Endothelial cell of umbilical vein (primary cell): ENCODE measurements at regions not wholly inside any gene's neighbourhood (a gene's known extent, or its start where the extent isn't known, plus 50 kb on each side); places are given as distances from the start of the nearest gene placed in this dataset.

Experiments used
- BruUV-seq: library from RNA; stranded (reverse); fragments of 400-500 nt; replicated peaks from 2 replicates; lab custom pipeline; 2021; lab: Mats Ljungman, UMichigan
- CTCF ChIA-PET: fragments of 300-600, 350-600 bp; sonication (Branson Sonifier 250); formaldehyde crosslinking; loops from one replicate; lab custom pipeline; 2021; ENCODE audit warnings: antibody characterized with exemption, inconsistent platforms; lab: Charles Lee
- POLR2A ChIA-PET: fragments of 300-600, 350-600 bp; sonication (Branson Sonifier 250); formaldehyde crosslinking; loops from one replicate; lab custom pipeline; 2021; ENCODE audit warnings: antibody characterized with exemption, inconsistent platforms; lab: Charles Lee
- DNase-seq: peaks from one replicate; pipeline ENCODE4 v3.0.0-alpha.2; 2011; ENCODE audit warnings: low read depth, low spot score
- FAIRE-seq: peaks from 2 replicates; lab custom pipeline; 2011; peaks lifted over from hg19 to GRCh38; lab: Jason Lieb, UNC
- H2AFZ ChIP-seq: 2 replicates; pipeline ENCODE4 v1.6.0; 2012; ENCODE audit warnings: low read depth, low read length, control low read depth, inconsistent platforms
- H3K27ac ChIP-seq: 2 replicates; pipeline ENCODE4 v1.5.1; 2011; ENCODE audit warnings: low read depth, mild to moderate bottlenecking, control low read depth, low read length, moderate library complexity; ENCODE audit not compliant: insufficient read depth
- H3K27me3 ChIP-seq, 2 experiments: 2 replicates each; pipeline versions ENCODE4 v1.6.0 to v1.6.1; 2011; ENCODE audit warnings: low read length in 2 of 2, mixed read lengths in 1 of 2; ENCODE audit not compliant: control insufficient read depth in 2 of 2, insufficient read depth in 2 of 2
- H3K36me3 ChIP-seq, 2 experiments: 2 replicates in 1 of 2; 3 replicates in 1 of 2; pipeline ENCODE4 v1.5.1; 2011; ENCODE audit warnings: low read length in 2 of 2, mild to moderate bottlenecking in 1 of 2, moderate library complexity in 1 of 2; ENCODE audit not compliant: control insufficient read depth in 2 of 2, insufficient read depth in 2 of 2; ENCODE audit errors: extremely low read depth in 1 of 2
- H3K4me1 ChIP-seq: 3 replicates; pipeline ENCODE4 v1.5.1; 2011; ENCODE audit warnings: mild to moderate bottlenecking, low read length; ENCODE audit not compliant: control insufficient read depth, insufficient read depth; ENCODE audit errors: extremely low read depth
- H3K4me2 ChIP-seq: 2 replicates; pipeline ENCODE4 v1.6.1; 2011; ENCODE audit warnings: low read length, control low read depth, mixed read lengths; ENCODE audit not compliant: insufficient read depth
- H3K4me3 ChIP-seq, 3 experiments: fragments of 200-600 bp in 1 of 3; sonication (generic), shearing (Covaris generic) in 1 of 3; replicated peaks in 1 of 3; 2 replicates each; pipeline ENCODE4 v1.5.1; 2011 to 2016; ENCODE audit warnings: control low read depth in 3 of 3, low read length in 3 of 3, mild to moderate bottlenecking in 2 of 3, inconsistent platforms in 1 of 3, low read depth in 1 of 3, moderate library complexity in 1 of 3; ENCODE audit not compliant: insufficient read depth in 1 of 3
- H3K79me2 ChIP-seq: 2 replicates; pipeline ENCODE4 v1.6.0; 2012; ENCODE audit warnings: low read length, inconsistent platforms; ENCODE audit not compliant: control insufficient read depth, insufficient read depth
- H3K9ac ChIP-seq: replicated peaks from 2 replicates; pipeline ENCODE3; 2011; ENCODE audit warnings: low read length, control low read depth; ENCODE audit not compliant: insufficient read depth; ENCODE audit errors: extremely low read depth
- H3K9me1 ChIP-seq: replicated peaks from 3 replicates; pipeline ENCODE4 v1.6.0; 2011; ENCODE audit warnings: mild to moderate bottlenecking, low read length; ENCODE audit not compliant: control insufficient read depth, insufficient read depth; ENCODE audit errors: extremely low read depth
- H3K9me3 ChIP-seq: replicated peaks from 2 replicates; pipeline ENCODE4 v1.5.1; 2012; ENCODE audit warnings: low read length, inconsistent platforms; ENCODE audit not compliant: control insufficient read depth, insufficient read depth
- H4K20me1 ChIP-seq: replicated peaks from 2 replicates; pipeline ENCODE3; 2011; ENCODE audit warnings: mild to moderate bottlenecking, low read length; ENCODE audit not compliant: control insufficient read depth, insufficient read depth; ENCODE audit errors: extremely low read depth
- CTCF ChIP-seq, 2 donors: IDR thresholded peaks; 1 replicate in 1 of 2; 2 replicates in 1 of 2; pipeline ENCODE4 v1.5.1; 2011; ENCODE audit warnings: low read length in 2 of 2, mild to moderate bottlenecking in 2 of 2, moderate library complexity in 2 of 2, control low read depth in 1 of 2, inconsistent platforms in 1 of 2, low read depth in 1 of 2; ENCODE audit not compliant: insufficient read depth in 1 of 2; ENCODE audit errors: extremely low read depth in 1 of 2
- EZH2 ChIP-seq: IDR thresholded peaks from 2 replicates; pipeline ENCODE4 v1.6.1; 2012; ENCODE audit warnings: borderline replicate concordance, low read depth, mild to moderate bottlenecking, moderate library complexity, low read length, inconsistent platforms; ENCODE audit not compliant: severe bottlenecking
- FOS ChIP-seq: IDR thresholded peaks from 2 replicates; pipeline ENCODE4 v1.6.1; 2011; ENCODE audit warnings: mild to moderate bottlenecking, low read length, moderate library complexity, borderline replicate concordance; ENCODE audit not compliant: insufficient read depth
- GATA2 ChIP-seq: IDR thresholded peaks from 2 replicates; pipeline ENCODE4 v1.7.0; 2011; ENCODE audit warnings: low read depth, mild to moderate bottlenecking, moderate library complexity, mixed read lengths, low read length; ENCODE audit not compliant: insufficient read length, insufficient read depth
- JUN ChIP-seq: IDR thresholded peaks from 2 replicates; pipeline ENCODE4 v1.6.1; 2011; ENCODE audit warnings: borderline replicate concordance, low read depth; ENCODE audit not compliant: insufficient read length, insufficient read depth
- MAX ChIP-seq: IDR thresholded peaks from 2 replicates; pipeline ENCODE4 v1.6.1; 2011; ENCODE audit not compliant: insufficient read depth, insufficient read length
- MYC ChIP-seq: IDR thresholded peaks from one replicate; pipeline ENCODE4 v1.6.1; 2011; ENCODE audit warnings: mild to moderate bottlenecking, low read depth, low read length
- POLR2A ChIP-seq: IDR thresholded peaks from 2 replicates; pipeline ENCODE4 v1.6.1; 2012; ENCODE audit warnings: low read depth, mild to moderate bottlenecking, control low read depth, low read length
- POLR2AphosphoS5 ChIP-seq: IDR thresholded peaks from 2 replicates; pipeline ENCODE4 v1.6.1; 2012; ENCODE audit warnings: low read depth, mild to moderate bottlenecking, control low read depth, low read length, moderate library complexity; ENCODE audit not compliant: insufficient read depth
- dilution Hi-C: fragments of 300-500 bp; cut with MboI; formaldehyde crosslinking; loops from one replicate; pipeline ENCODE4 v1.15.0; 2019; ENCODE audit warnings: low sequenced_read_pairs; ENCODE audit not compliant: extremely low pct_ligation_motif_present
- intact Hi-C: fragments of 100-400 bp; cut with micrococcal nuclease; formaldehyde crosslinking; loops from one replicate; pipeline ENCODE4 v1.10.0; 2022

GRCh38 chr1:168453056-168453455, 90.7 kb downstream of the XCL2 start:
- POLR2A ChIA-PET: no interaction called here
- Histone ChIP-seq H3K79me2 (no peaks in the 10 kb centered on the region), H4K20me1 (no peaks in the 10 kb centered on the region), H2AFZ (no peak overlapping the region), H3K36me3 (no peaks in the 10 kb centered on the region), H3K4me2 (no peak overlapping the region), H3K9me1 (no peaks in the 10 kb centered on the region), H3K27me3 (no peaks in the 10 kb centered on the region), H3K9ac (no peak overlapping the region), H3K4me1 (no peaks in the 10 kb centered on the region), H3K27ac (no peak overlapping the region), H3K9me3 (no peaks in the 10 kb centered on the region), H3K4me3 (no peak overlapping the region)
- CTCF ChIA-PET: no interaction called here
- no peak for FAIRE-seq
- intact Hi-C loops (no loop called here), dilution Hi-C loops (no loop called here)
- BruUV-seq: no TSS peak
- no peak for TF ChIP-seq POLR2A
- TF ChIP-seq EZH2: no peak
- TF ChIP-seq JUN: no peak
- TF ChIP-seq GATA2: no peak
- TF ChIP-seq CTCF (IDR thresholded peaks at IDR 0.05; ENCODE audit: extremely low read depth in 1 of 2, insufficient read depth in 1 of 2, low read depth in 1 of 2, low read length in 2 of 2): no peak
- no peak for TF ChIP-seq POLR2AphosphoS5
- no peak for TF ChIP-seq FOS
- no peak for TF ChIP-seq MYC
- TF ChIP-seq MAX: no peak
- DNase-seq: no peak
